GM23248 (cell line): ENCODE measurements at regions not wholly inside any gene's neighbourhood (a gene's known extent, or its start where the extent isn't known, plus 50 kb on each side); places are given as distances from the start of the nearest gene placed in this dataset.
A peak's percentile ranks its signal among the peaks of the same experiment; 100 is the strongest.

ENCODE experiments used
- DNase-seq: peaks from one replicate; pipeline ENCODE4 v3.0.0-alpha.2; 2015
- H2AFZ ChIP-seq: fragments of 200-600 bp; sonication (generic); 2 replicates; pipeline ENCODE4 v1.6.1; 2016; ENCODE audit warnings: antibody characterized with exemption
- H3F3A ChIP-seq: fragments of 200-600 bp; sonication (generic); 2 replicates; pipeline ENCODE4 v1.6.1; 2016; ENCODE audit warnings: mild to moderate bottlenecking, antibody characterized with exemption, mixed run types; ENCODE audit not compliant: insufficient read depth
- H3K27ac ChIP-seq: fragments of 200-600 bp; sonication (generic); 2 replicates; pipeline ENCODE4 v1.5.1; 2016; ENCODE audit warnings: mild to moderate bottlenecking
- H3K27me3 ChIP-seq: fragments of 200-600 bp; sonication (generic); replicated peaks from 2 replicates; pipeline ENCODE4 v1.6.1; 2016; ENCODE audit warnings: mild to moderate bottlenecking; ENCODE audit not compliant: insufficient read depth
- H3K36me3 ChIP-seq: fragments of 200-600 bp; sonication (generic); 2 replicates; pipeline ENCODE4 v1.6.1; 2016; ENCODE audit warnings: low read depth, mild to moderate bottlenecking
- H3K4me1 ChIP-seq: fragments of 200-600 bp; sonication (generic); 2 replicates; pipeline ENCODE4 v1.6.1; 2016; ENCODE audit warnings: mild to moderate bottlenecking; ENCODE audit not compliant: insufficient read depth
- H3K4me2 ChIP-seq: fragments of 200-600 bp; sonication (generic); one replicate; pipeline ENCODE4 v1.6.1; 2016; ENCODE audit warnings: mild to moderate bottlenecking; ENCODE audit not compliant: unreplicated experiment
- H3K4me3 ChIP-seq: fragments of 200-600 bp; sonication (generic); 2 replicates; pipeline ENCODE4 v1.5.1; 2016; ENCODE audit warnings: mild to moderate bottlenecking
- H3K79me2 ChIP-seq: fragments of 200-600 bp; sonication (generic); 2 replicates; pipeline ENCODE4 v1.6.1; 2016; ENCODE audit warnings: mild to moderate bottlenecking; ENCODE audit not compliant: insufficient read depth
- H3K9ac ChIP-seq: fragments of 200-600 bp; sonication (generic); 2 replicates; pipeline ENCODE4 v1.6.1; 2016; ENCODE audit warnings: mild to moderate bottlenecking
- H3K9me2 ChIP-seq: fragments of 200-600 bp; sonication (generic); 2 replicates; pipeline ENCODE4 v1.6.1; 2016; ENCODE audit warnings: mixed run types, mild to moderate bottlenecking, moderate library complexity; ENCODE audit not compliant: insufficient read depth
- H3K9me3 ChIP-seq: fragments of 200-600 bp; sonication (generic); one replicate; pipeline ENCODE4 v1.6.1; 2017; ENCODE audit warnings: low read depth
- H4K20me1 ChIP-seq: fragments of 200-600 bp; sonication (generic); 2 replicates; pipeline ENCODE4 v1.6.0; 2016; ENCODE audit not compliant: insufficient read depth
- EZH2 ChIP-seq: fragments of 200-600 bp; sonication (generic); IDR thresholded peaks from 2 replicates; pipeline ENCODE4 v1.6.1; 2018; ENCODE audit warnings: antibody characterized with exemption, mild to moderate bottlenecking; ENCODE audit not compliant: insufficient read depth, poor library complexity, severe bottlenecking
- EZH2phosphoT487 ChIP-seq: fragments of 200-600 bp; sonication (generic); IDR thresholded peaks from 2 replicates; pipeline ENCODE4 v1.6.1; 2018; ENCODE audit warnings: antibody characterized with exemption, moderate library complexity, mild to moderate bottlenecking, low read depth; ENCODE audit not compliant: insufficient read depth
- WGBS, 2 experiments: methylation state at CpG; one replicate each; pipeline ENCODE4 v1.1.6; 2015 to 2017; ENCODE audit warnings: low lambda C conversion rate in 2 of 2, low coverage in 1 of 2; ENCODE audit errors: missing lambda C conversion rate in 2 of 2; 5-methylcytosine and 5-hydroxymethylcytosine counted together
- in situ Hi-C: fragments of 300-500 bp; cut with MboI; formaldehyde crosslinking; loops from 2 replicates; pipeline ENCODE4 v1.15.0; 2020

DNA sequence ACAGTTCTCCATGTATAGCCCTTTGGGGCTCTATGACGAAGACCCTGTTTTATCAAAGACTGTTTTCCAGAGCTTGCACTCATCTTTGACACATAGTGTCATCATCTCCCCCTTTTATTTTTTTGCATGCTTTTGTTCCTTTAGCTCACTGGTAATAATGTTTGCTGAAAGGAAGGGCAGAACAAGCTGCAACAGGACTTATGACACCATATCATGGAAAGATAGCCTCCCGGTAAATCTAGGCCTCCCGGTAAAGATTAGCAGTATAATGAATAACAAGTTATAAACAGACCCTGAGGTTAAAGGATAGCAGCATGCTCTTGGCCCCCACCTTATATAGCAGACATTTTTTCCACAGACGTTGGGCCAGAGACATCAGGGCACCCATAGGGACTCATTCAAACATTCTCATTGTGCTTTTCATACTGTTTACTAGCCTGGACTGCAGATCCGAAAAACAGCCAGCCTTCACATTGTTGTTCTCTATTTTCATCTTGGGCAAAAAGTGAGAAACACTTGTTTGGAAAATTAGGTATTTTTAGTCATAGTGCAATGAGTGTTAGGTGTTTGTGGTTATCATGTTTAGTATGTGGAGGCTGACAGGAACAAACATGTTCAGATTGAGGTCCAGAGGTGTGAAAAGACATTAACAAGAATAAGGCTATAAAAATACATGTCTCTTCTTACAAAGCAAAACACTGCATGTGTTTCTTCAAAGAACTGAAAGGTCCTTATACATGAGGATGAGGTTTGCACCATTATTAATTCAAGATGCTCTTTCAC is 136.9 kb upstream of the SPRY2 start:
- no peak overlapping the region for H3K9ac ChIP-seq
- in situ Hi-C loops: no loop called here
- no peak overlapping the region for H3K27ac ChIP-seq
- 50 to 55% methylated on average over 5 of the region's 5 CpGs for WGBS, 2 experiments
- H3K27me3 ChIP-seq: no peaks in the 10 kb centered on the region
- H3K9me3 ChIP-seq: no peaks in the 10 kb centered on the region
- H3K4me1 ChIP-seq: no peaks in the 10 kb centered on the region
- no peak overlapping the region for H3K4me2 ChIP-seq
- no peaks in the 10 kb centered on the region for H3K36me3 ChIP-seq
- DNase-seq: no peak
- H3K4me3 ChIP-seq: no peak overlapping the region
- no peaks in the 10 kb centered on the region for H3K79me2 ChIP-seq
- no peak overlapping the region for H2AFZ ChIP-seq
- no peaks in the 10 kb centered on the region for H4K20me1 ChIP-seq
- no peaks in the 10 kb centered on the region for H3F3A ChIP-seq
- TF ChIP-seq EZH2phosphoT487: no peak
- TF ChIP-seq EZH2: no peak
- H3K9me2 ChIP-seq: no peaks in the 10 kb centered on the region

DNA sequence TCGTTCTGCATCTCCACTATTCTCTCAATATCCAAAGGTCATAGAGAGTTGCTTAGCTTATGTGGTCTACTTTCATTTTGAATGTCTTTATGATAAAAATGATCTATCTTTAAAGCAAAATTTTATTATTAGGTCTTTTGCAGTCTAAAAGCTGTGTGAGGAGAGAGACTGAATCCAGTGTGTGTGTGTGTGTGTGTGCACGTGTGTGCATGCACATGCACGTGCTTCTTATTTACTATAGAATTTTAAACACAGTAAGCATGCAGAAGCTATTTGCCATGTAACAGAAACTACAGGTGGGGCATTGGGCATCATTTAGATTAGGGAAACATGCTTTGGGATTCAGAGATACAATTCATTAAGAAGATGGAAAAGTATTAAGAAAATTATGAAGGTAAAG is 136.0 kb upstream of the SPRY2 start:
- no peak overlapping the region for H3K4me2 ChIP-seq
- no peaks in the 10 kb centered on the region for H3K9me2 ChIP-seq
- WGBS, 2 experiments: 14 to 17% methylated on average over 3 of the region's 3 CpGs
- H3K36me3 ChIP-seq: no peaks in the 10 kb centered on the region
- H3K27me3 ChIP-seq: no peaks in the 10 kb centered on the region
- no peaks in the 10 kb centered on the region for H3K9me3 ChIP-seq
- no peak overlapping the region for H3K27ac ChIP-seq
- H4K20me1 ChIP-seq: no peaks in the 10 kb centered on the region
- no peaks in the 10 kb centered on the region for H3K4me1 ChIP-seq
- no peak for DNase-seq
- no peak overlapping the region for H3K9ac ChIP-seq
- no peak overlapping the region for H2AFZ ChIP-seq
- H3K4me3 ChIP-seq: no peak overlapping the region
- no peaks in the 10 kb centered on the region for H3K79me2 ChIP-seq
- TF ChIP-seq EZH2 (no peak), EZH2phosphoT487 (no peak)
- H3F3A ChIP-seq: no peaks in the 10 kb centered on the region
- in situ Hi-C loops: no loop called here

GRCh38 chr13:80475718-80476117 is 134.8 kb upstream of the SPRY2 start:
- in situ Hi-C loops: no loop called here
- WGBS, 2 experiments: 64 to 77% methylated on average over 2 of the region's 2 CpGs
- TF ChIP-seq EZH2phosphoT487: no peak
- TF ChIP-seq EZH2: no peak

DNA sequence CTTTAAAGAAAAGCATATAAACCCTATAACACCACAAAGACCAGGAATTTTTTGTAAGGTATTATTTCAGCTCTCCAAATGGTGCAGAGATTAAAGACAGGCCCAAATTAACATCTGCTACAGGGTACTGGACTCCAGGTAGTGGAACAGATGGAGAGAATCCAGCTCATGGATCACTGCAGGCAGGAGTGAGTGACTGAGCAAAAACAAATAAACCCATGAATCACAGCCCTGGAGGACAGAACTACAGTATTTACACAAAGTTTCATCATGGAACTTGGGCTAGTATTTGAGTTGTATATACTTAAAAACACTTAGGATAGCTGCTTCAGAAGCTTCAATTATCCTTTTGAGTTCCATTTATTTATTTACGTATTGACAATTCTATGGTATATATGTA is 132.8 kb upstream of the SPRY2 start:
- H3K4me2 ChIP-seq: no peak overlapping the region
- TF ChIP-seq EZH2phosphoT487 (no peak), EZH2 (no peak)
- no peaks in the 10 kb centered on the region for H4K20me1 ChIP-seq
- H3K4me3 ChIP-seq: no peak overlapping the region
- H3K36me3 ChIP-seq: no peaks in the 10 kb centered on the region
- H3K27me3 ChIP-seq: no peaks in the 10 kb centered on the region
- H3K9ac ChIP-seq: no peak overlapping the region
- H3K27ac ChIP-seq: no peak overlapping the region
- H2AFZ ChIP-seq: no peak overlapping the region
- no peaks in the 10 kb centered on the region for H3K9me2 ChIP-seq
- no peaks in the 10 kb centered on the region for H3K9me3 ChIP-seq
- no peaks in the 10 kb centered on the region for H3K4me1 ChIP-seq
- in situ Hi-C loops: no loop called here
- WGBS, 2 experiments: 81 to 86% methylated on average over 1 of the region's 1 CpG
- peak; percentile 7 for DNase-seq
- H3F3A ChIP-seq: no peaks in the 10 kb centered on the region
- H3K79me2 ChIP-seq: no peaks in the 10 kb centered on the region

More at GRCh38 chr13:80475718-80476117, 134.8 kb upstream of the SPRY2 start:
- DNase-seq: no peak
- Histone ChIP-seq H3K9me2 (no peaks in the 10 kb centered on the region), H3K4me1 (no peaks in the 10 kb centered on the region), H3K27me3 (no peaks in the 10 kb centered on the region), H3K9ac (no peak overlapping the region), H3K4me2 (no peak overlapping the region), H3F3A (no peaks in the 10 kb centered on the region), H2AFZ (no peak overlapping the region), H3K36me3 (no peaks in the 10 kb centered on the region), H3K4me3 (no peak overlapping the region), H3K9me3 (no peaks in the 10 kb centered on the region), H4K20me1 (no peaks in the 10 kb centered on the region), H3K79me2 (no peaks in the 10 kb centered on the region), H3K27ac (no peak overlapping the region)
